DND-41 (cell line): ENCODE measurements at regions not wholly inside any gene's neighbourhood (a gene's known extent, or its start where the extent isn't known, plus 50 kb on each side); places are given as distances from the start of the nearest gene placed in this dataset.

Experiments used
- ATAC-seq: fragments of 200-7000 bp; cut with Tn5 transposase; 3 replicates; pipeline ENCODE4 v1.9.1; 2021; ENCODE audit warnings: low read depth; ENCODE audit not compliant: insufficient read depth
- DNase-seq: peaks from one replicate; pipeline ENCODE4 v3.0.0-alpha.2; 2020
- H2AFZ ChIP-seq: 2 replicates; pipeline ENCODE4 v1.6.0; 2012; ENCODE audit warnings: low read depth, low read length
- H3K27ac ChIP-seq: 2 replicates; pipeline ENCODE4 v1.5.1; 2012; ENCODE audit warnings: low read length, inconsistent platforms
- H3K27me3 ChIP-seq: fragments of 200-600 bp; sonication (generic); 2 replicates; pipeline ENCODE4 v1.6.0; 2012; ENCODE audit warnings: low read length, mild to moderate bottlenecking, inconsistent platforms; ENCODE audit not compliant: insufficient read depth, poor library complexity
- H3K36me3 ChIP-seq: 2 replicates; pipeline ENCODE4 v1.5.1; 2012; ENCODE audit warnings: low read length, inconsistent platforms; ENCODE audit not compliant: insufficient read depth
- H3K4me1 ChIP-seq: 2 replicates; pipeline ENCODE4 v1.5.1; 2012; ENCODE audit warnings: mild to moderate bottlenecking, low read length; ENCODE audit not compliant: insufficient read depth
- H3K4me2 ChIP-seq: 2 replicates; pipeline ENCODE4 v1.6.0; 2012; ENCODE audit warnings: mild to moderate bottlenecking, moderate library complexity, low read length, inconsistent platforms; ENCODE audit not compliant: insufficient read depth
- H3K4me3 ChIP-seq, 2 experiments: fragments of 200-600 bp in 1 of 2; shearing (Covaris generic) in 1 of 2; 2 replicates each; pipeline ENCODE4 v1.5.1; 2012 to 2016; ENCODE audit warnings: inconsistent platforms in 2 of 2, low read length in 2 of 2, mild to moderate bottlenecking in 2 of 2, low read depth in 1 of 2, moderate library complexity in 1 of 2
- H3K79me2 ChIP-seq: 2 replicates; pipeline ENCODE4 v1.6.0; 2012; ENCODE audit warnings: low read length, inconsistent platforms; ENCODE audit not compliant: insufficient read depth
- H3K9ac ChIP-seq: 2 replicates; pipeline ENCODE4 v1.6.0; 2012; ENCODE audit warnings: low read depth, mild to moderate bottlenecking, inconsistent platforms, low read length, moderate library complexity
- H3K9me3 ChIP-seq: 2 replicates; pipeline ENCODE4 v1.5.1; 2012; ENCODE audit warnings: low read length, moderate library complexity, mild to moderate bottlenecking, inconsistent platforms; ENCODE audit not compliant: insufficient read depth, severe bottlenecking
- H4K20me1 ChIP-seq: 2 replicates; pipeline ENCODE4 v1.6.0; 2012; ENCODE audit warnings: low read length; ENCODE audit not compliant: insufficient read depth
- CTCF ChIP-seq: IDR thresholded peaks from 2 replicates; pipeline ENCODE4 v1.5.1; 2012; ENCODE audit warnings: borderline replicate concordance, low read length, moderate library complexity, mild to moderate bottlenecking; ENCODE audit not compliant: poor library complexity, severe bottlenecking; ENCODE audit errors: extremely low read depth
- EZH2 ChIP-seq: IDR thresholded peaks from 3 replicates; pipeline ENCODE4 v1.6.1; 2012; ENCODE audit warnings: borderline replicate concordance, low read depth, mild to moderate bottlenecking, moderate library complexity, low read length, inconsistent platforms; ENCODE audit not compliant: severe bottlenecking

- Histone ChIP-seq H3K4me2 (no peak overlapping the region), H3K27ac (no peak overlapping the region), H3K9me3 (no peaks in the 10 kb centered on the region), H2AFZ (no peak overlapping the region), H3K9ac (no peak overlapping the region), H3K4me3 (no peak overlapping the region), H3K27me3 (no peaks in the 10 kb centered on the region), H3K79me2 (no peaks in the 10 kb centered on the region), H4K20me1 (no peaks in the 10 kb centered on the region), H3K36me3 (no peaks in the 10 kb centered on the region), H3K4me1 (no peaks in the 10 kb centered on the region)
- no peak for ATAC-seq
- TF ChIP-seq EZH2 = no peak
- TF ChIP-seq CTCF = no peak
- DNase-seq = no peak
These were observed 156.3 kb upstream of the EPHA7 start for GRCh38 chr6:93575495-93576267.

GRCh38 chr6:93574299-93574698 lies 154.9 kb upstream of the EPHA7 start:
- Histone ChIP-seq H3K27me3 (no peaks in the 10 kb centered on the region), H4K20me1 (no peaks in the 10 kb centered on the region), H3K4me3 (no peak overlapping the region), H2AFZ (no peak overlapping the region), H3K4me2 (no peak overlapping the region), H3K9ac (no peak overlapping the region), H3K79me2 (no peaks in the 10 kb centered on the region), H3K36me3 (no peaks in the 10 kb centered on the region), H3K9me3 (no peaks in the 10 kb centered on the region), H3K4me1 (no peaks in the 10 kb centered on the region), H3K27ac (no peak overlapping the region)
- DNase-seq (no peak), ATAC-seq (no peak)
- no peak for TF ChIP-seq EZH2
- TF ChIP-seq CTCF = no peak

- H3K9me3 ChIP-seq = no peaks in the 10 kb centered on the region
- ATAC-seq (no peak), DNase-seq (no peak)
- H2AFZ ChIP-seq = no peak overlapping the region
- no peak overlapping the region for H3K4me2 ChIP-seq
- H3K79me2 ChIP-seq = no peaks in the 10 kb centered on the region
- H3K4me1 ChIP-seq = no peaks in the 10 kb centered on the region
- TF ChIP-seq CTCF (no peak), EZH2 (no peak)
- no peaks in the 10 kb centered on the region for H3K36me3 ChIP-seq
- H3K27me3 ChIP-seq = no peaks in the 10 kb centered on the region
- no peak overlapping the region for H3K27ac ChIP-seq
- H3K4me3 ChIP-seq = no peak overlapping the region
- H4K20me1 ChIP-seq = no peaks in the 10 kb centered on the region
- H3K9ac ChIP-seq = no peak overlapping the region
These were observed 152.0 kb upstream of the EPHA7 start for GRCh38 chr6:93571346-93571745.
